PC-9 (cell line): ENCODE measurements at regions not wholly inside any gene's neighbourhood (a gene's known extent, or its start where the extent isn't known, plus 50 kb on each side); places are given as distances from the start of the nearest gene placed in this dataset.

ENCODE experiments used
- EZH2 ChIP-seq: fragments of 200-600 bp; sonication (generic); IDR thresholded peaks from 2 replicates; pipeline ENCODE4 v1.8.0; 2017; ENCODE audit warnings: antibody characterized with exemption, low read depth
- TF ChIP-seq, protein P1 (sequence below): fragments of 200-600 bp; sonication (generic); conservative IDR thresholded peaks from 2 replicates; pipeline ENCODE4 v1.6.1; 2017; ENCODE audit warnings: mixed run types, antibody characterized with exemption, mild to moderate bottlenecking, moderate library complexity

- TF ChIP-seq, protein P1, sequence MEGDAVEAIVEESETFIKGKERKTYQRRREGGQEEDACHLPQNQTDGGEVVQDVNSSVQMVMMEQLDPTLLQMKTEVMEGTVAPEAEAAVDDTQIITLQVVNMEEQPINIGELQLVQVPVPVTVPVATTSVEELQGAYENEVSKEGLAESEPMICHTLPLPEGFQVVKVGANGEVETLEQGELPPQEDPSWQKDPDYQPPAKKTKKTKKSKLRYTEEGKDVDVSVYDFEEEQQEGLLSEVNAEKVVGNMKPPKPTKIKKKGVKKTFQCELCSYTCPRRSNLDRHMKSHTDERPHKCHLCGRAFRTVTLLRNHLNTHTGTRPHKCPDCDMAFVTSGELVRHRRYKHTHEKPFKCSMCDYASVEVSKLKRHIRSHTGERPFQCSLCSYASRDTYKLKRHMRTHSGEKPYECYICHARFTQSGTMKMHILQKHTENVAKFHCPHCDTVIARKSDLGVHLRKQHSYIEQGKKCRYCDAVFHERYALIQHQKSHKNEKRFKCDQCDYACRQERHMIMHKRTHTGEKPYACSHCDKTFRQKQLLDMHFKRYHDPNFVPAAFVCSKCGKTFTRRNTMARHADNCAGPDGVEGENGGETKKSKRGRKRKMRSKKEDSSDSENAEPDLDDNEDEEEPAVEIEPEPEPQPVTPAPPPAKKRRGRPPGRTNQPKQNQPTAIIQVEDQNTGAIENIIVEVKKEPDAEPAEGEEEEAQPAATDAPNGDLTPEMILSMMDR, result no peak
- TF ChIP-seq EZH2, result no peak
These were observed 202.9 kb upstream of the IL12B start for GRCh38 chr5:159533197-159533596.
